Superior temporal gyrus (tissue), 1 donor: ENCODE measurements at regions not wholly inside any gene's neighbourhood (a gene's known extent, or its start where the extent isn't known, plus 50 kb on each side); places are given as distances from the start of the nearest gene placed in this dataset.

Experiments used
- DNase-seq: peaks from one replicate; pipeline ENCODE4 v3.0.0-alpha.2; 2016; ENCODE audit errors: extremely low spot score

DNA sequence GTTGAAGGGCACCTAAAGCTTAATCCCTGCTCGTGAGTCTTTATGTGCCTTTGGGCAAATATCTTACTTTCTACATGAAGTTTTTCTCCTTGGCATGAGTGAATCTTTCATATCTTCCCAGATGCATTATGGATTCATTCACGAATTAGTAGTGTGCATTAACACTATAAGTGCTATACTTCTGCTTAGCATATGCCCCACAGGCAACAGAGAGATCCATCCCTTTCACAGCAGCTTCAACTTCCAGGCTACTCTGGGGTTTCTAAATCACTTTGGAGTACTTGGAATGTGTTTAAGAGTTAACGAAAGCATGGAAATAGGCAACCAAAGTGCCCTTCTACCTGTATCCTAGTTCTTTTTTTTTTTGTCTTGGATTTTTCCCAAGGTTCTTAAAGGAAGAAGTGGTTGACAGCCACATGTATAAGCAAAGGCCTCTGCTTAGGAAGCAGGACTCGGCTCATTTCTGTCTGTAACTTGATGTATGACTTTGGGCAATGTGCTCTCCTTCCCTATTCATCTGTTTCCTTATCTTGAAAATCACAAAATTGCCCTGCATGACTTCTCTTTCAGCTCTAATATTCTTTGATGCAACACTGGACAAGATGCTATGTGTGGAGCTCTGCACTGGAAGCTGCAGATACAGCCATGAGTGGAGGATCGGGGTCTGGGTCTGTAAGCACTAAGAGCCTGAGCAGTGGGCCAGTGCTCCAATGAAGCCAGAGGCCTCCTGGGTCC lies 54.5 kb upstream of the ME3 start:
- DNase-seq = no peak

DNA sequence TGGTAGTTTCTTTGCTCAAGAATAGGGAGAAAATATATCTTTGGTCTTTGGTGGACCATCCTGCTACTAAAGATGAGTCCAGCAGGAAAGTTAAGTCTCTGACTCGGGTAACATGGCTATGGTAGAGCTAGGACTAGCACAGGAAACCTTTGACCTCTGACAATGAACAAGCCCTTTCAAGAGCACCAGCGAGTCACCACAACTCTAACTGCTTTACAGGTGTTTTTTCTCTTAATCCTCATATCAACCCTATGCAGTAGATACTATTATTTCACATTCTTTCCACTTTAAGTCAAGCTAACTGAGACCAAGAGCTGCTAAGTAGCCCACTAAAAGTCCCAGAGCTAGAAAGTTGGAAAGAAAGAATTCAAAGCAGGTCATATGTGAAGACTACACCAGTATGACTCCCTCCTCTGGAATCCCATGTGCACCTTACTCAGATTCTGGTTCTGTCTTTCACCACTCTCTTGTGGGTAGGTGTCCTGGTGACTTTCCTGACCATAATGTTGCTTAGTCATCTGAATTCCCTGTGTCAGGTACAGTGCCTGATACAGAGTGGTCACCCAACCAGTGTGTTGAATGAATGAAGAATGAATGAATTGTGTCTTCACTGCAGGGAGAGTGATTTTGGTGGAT lies 53.8 kb upstream of the ME3 start:
- no peak for DNase-seq

DNA sequence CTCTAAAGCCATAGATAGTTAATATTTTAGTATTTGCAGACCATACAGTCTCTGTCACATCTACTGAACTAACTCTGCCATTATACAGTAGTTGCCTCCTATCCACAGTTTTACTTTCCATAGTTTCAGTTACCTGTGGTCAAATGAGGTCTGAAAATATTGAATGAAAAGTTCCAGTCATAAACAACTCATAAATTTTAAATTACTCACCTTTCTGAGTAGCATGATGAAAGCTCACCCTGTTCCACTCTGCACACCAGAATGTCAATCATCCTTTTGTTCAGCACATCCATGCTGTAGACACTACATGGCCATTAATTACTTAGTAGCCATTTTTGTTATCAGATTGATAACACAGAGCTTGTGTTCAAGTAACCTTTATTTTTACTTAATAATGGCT lies 51.7 kb upstream of the ME3 start:
- DNase-seq = no peak

DNA sequence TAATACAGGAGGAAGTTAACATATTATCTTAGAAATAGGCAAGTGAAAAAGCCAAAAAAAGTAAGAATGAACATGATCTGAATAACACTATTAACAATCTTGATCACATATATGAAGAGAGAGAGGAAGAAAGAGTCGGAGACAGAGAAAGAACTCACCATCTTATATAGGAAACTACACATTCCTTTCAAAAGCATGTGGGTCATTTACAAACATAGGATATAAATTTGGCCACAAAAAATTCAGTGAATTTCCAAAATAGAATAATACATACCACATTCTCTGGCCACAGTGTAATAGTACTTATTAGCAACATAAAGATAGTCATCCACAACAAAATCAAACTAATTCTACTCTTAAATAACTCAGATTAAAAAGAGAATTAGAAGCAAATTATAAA lies 50.9 kb upstream of the ME3 start:
- no peak for DNase-seq

DNA sequence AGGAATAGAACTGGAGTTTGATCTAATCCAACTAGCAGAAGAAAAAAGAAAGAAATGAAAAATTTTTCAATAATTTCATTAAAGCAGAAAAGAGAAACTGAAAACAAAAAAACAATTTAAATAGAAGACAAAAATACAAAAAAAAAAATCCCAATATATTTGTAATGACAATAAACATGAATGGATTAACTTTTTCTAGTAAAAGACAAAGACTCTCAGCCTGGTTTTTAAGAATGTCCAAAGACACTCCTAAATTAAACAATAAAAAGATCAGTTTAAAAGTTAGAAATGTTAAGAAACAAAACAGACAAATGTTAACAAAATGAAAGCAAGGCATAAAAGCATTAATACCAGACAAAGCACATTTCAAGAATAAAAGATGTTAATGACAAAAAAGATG lies 50.3 kb upstream of the ME3 start:
- no peak for DNase-seq
